H1 (cell line): ENCODE measurements at regions not wholly inside any gene's neighbourhood (a gene's known extent, or its start where the extent isn't known, plus 50 kb on each side); places are given as distances from the start of the nearest gene placed in this dataset.

Experiments
- CHD7 ChIP-seq: fragments of 300-600 bp; sonication (generic); IDR thresholded peaks from 2 replicates; pipeline ENCODE4 v1.7.1; 2012; ENCODE audit warnings: low read length, moderate library complexity, mild to moderate bottlenecking, inconsistent platforms; ENCODE audit not compliant: insufficient replicate concordance
- EZH2 ChIP-seq: fragments of 200-600 bp; sonication (generic); IDR thresholded peaks from 2 replicates; pipeline ENCODE4 v1.7.1; 2012; ENCODE audit warnings: low read depth, mild to moderate bottlenecking, moderate library complexity, low read length, inconsistent platforms; ENCODE audit not compliant: severe bottlenecking
- HDAC6 ChIP-seq: IDR thresholded peaks from one replicate; pipeline ENCODE4 v1.7.1; 2012; ENCODE audit warnings: low read depth, mild to moderate bottlenecking, inconsistent platforms, low read length, moderate library complexity
- KDM1A ChIP-seq: fragments of 200-600, 300-600 bp; sonication (generic); IDR thresholded peaks from 2 replicates; pipeline ENCODE4 v1.7.1; 2016; ENCODE audit warnings: mild to moderate bottlenecking, low read length, borderline replicate concordance
- POLR2AphosphoS5 ChIP-seq: IDR thresholded peaks from 2 replicates; pipeline ENCODE4 v1.6.1; 2011; ENCODE audit warnings: low read depth, low read length
- RAD21 ChIP-seq, 2 experiments: IDR thresholded peaks in 1 of 2; conservative IDR thresholded peaks in 1 of 2; 2 replicates each; pipeline ENCODE4 v1.6.1; 2011; ENCODE audit warnings: low read depth in 2 of 2, low read length in 2 of 2, improper control_type of control experiment in 1 of 2, inconsistent platforms in 1 of 2, mild to moderate bottlenecking in 1 of 2, moderate library complexity in 1 of 2
- RBBP5 ChIP-seq: IDR thresholded peaks from 2 replicates; pipeline ENCODE4 v1.7.1; 2012; ENCODE audit warnings: low read depth, mild to moderate bottlenecking, inconsistent platforms, low read length, moderate library complexity, borderline replicate concordance
- RXRA ChIP-seq: IDR thresholded peaks from 2 replicates; pipeline ENCODE4 v1.6.1; 2011; ENCODE audit warnings: low read depth, mild to moderate bottlenecking, low read length, moderate library complexity; ENCODE audit not compliant: insufficient read depth
- SUZ12 ChIP-seq: fragments of 200-600 bp; sonication (generic); IDR thresholded peaks from 2 replicates; pipeline ENCODE4 v1.6.1; 2012; ENCODE audit warnings: mild to moderate bottlenecking, inconsistent platforms, low read length, moderate library complexity, mixed read lengths

DNA sequence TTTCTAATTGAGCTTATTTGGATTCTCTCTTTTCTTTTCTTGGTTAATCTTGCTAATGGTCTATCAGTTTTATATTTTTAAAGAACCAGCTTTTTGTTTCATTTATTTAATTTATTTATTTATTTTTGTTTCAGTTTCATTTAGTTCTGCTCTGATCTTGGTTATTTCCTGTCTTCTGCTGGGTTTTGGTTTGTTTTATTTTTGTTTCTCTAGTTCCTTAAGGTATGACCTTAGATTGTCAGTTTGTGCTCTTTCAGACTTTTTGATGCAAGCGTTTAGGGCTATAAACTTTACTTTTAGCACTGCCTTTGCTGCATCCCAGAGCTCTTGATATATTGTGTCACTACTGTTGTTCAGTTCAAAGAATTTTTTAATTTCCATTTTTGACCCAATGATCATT lies 149.7 kb upstream of the SLC25A13 start (continued):
- no peak for TF ChIP-seq CHD7
- TF ChIP-seq RAD21 (IDR thresholded peaks at IDR 0.05 in 1 of 2, conservative IDR thresholded peaks at IDR 0.05 in 1 of 2; ENCODE audit: low read depth in 2 of 2, low read length in 2 of 2) = no peak
- no peak for TF ChIP-seq HDAC6
- no peak for TF ChIP-seq SUZ12
- no peak for TF ChIP-seq EZH2
- no peak for TF ChIP-seq POLR2AphosphoS5
- TF ChIP-seq RBBP5 = no peak
- TF ChIP-seq RXRA = no peak
- no peak for TF ChIP-seq KDM1A
